ENCODE measurements at regions not wholly inside any gene's neighbourhood (a gene's known extent, or its start where the extent isn't known, plus 50 kb on each side); places are given as distances from the start of the nearest gene placed in this dataset.

DNA sequence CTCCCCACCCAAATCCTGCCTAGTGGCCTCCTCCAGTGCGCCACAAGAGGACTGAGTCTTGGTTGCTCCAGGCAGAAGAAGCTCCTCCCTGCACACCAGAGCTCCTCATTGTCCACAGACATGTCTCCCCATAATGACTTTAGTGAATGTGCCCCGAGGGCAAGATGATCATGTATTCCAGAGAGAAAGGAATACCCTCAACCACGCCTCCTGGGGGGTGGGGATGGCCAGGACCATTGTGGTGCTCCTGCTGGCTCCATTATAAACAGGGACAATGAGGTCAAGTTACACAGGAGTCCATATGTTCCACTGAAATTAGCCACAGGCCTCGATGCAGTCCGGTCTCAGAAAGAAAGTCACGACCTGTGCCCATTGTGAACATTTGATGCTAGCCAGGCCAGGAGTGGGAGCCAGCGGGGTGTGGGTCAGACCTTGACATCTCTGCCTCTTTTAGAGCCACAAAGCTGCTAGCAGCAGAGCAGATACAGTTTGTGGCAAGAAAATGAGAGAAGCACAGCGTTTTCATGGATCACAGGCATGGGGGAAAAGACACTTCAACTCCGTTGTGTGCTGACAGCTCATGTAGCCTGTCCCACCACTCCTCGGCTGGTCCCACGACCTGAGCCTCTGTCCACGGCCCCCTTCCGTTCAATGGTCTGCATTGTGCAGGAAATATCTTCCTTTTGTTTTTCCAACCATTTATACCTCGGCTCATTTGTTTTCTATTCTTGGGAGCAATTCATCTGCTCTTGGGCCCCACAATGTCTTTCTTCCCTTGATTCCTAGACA is 70.7 kb upstream of the FZD7 start:
- Histone ChIP-seq H3K79me2 (ENCODE audit: low read length) (no peaks in the 10 kb centered on the region), H3K9ac (ENCODE audit: low read length) (no peak overlapping the region), H3K4me3 (ENCODE audit: low read length) (no peak overlapping the region), H3K27me3 (replicated peaks; ENCODE audit: insufficient read depth, low read length) (no peaks in the 10 kb centered on the region), H3K27ac (ENCODE audit: low read length) (no peak overlapping the region), H3K9me2 (replicated peaks; ENCODE audit: insufficient read depth, low read length) (no peaks in the 10 kb centered on the region), H4K20me1 (ENCODE audit: insufficient read depth, low read length) (no peaks in the 10 kb centered on the region), H3K36me3 (replicated peaks; ENCODE audit: insufficient read depth, low read length) (no peaks in the 10 kb centered on the region), H3K4me1 (ENCODE audit: low read length) (peaks cover 24% of the 10 kb centered on the region), H3F3A (ENCODE audit: insufficient read depth, low read length) (peaks cover 11% of the 10 kb centered on the region), H3K9me3 (replicated peaks; ENCODE audit: insufficient read depth, low read length) (no peaks in the 10 kb centered on the region), H2AFZ (ENCODE audit: low read length) (no peak overlapping the region), H3K4me2 (ENCODE audit: low read depth, low read length) (no peak overlapping the region)
- TF ChIP-seq, protein P1, sequence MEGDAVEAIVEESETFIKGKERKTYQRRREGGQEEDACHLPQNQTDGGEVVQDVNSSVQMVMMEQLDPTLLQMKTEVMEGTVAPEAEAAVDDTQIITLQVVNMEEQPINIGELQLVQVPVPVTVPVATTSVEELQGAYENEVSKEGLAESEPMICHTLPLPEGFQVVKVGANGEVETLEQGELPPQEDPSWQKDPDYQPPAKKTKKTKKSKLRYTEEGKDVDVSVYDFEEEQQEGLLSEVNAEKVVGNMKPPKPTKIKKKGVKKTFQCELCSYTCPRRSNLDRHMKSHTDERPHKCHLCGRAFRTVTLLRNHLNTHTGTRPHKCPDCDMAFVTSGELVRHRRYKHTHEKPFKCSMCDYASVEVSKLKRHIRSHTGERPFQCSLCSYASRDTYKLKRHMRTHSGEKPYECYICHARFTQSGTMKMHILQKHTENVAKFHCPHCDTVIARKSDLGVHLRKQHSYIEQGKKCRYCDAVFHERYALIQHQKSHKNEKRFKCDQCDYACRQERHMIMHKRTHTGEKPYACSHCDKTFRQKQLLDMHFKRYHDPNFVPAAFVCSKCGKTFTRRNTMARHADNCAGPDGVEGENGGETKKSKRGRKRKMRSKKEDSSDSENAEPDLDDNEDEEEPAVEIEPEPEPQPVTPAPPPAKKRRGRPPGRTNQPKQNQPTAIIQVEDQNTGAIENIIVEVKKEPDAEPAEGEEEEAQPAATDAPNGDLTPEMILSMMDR (IDR thresholded peaks at IDR 0.05; ENCODE audit: low read length), result no peak
- TF ChIP-seq EZH2 (optimal IDR thresholded peaks at IDR 0.05; ENCODE audit: low read depth, low read length), result no peak
- no peak for TF ChIP-seq EZH2phosphoT487 (IDR thresholded peaks at IDR 0.05; ENCODE audit: low read length)
- DNase-seq, result no peak

DNA sequence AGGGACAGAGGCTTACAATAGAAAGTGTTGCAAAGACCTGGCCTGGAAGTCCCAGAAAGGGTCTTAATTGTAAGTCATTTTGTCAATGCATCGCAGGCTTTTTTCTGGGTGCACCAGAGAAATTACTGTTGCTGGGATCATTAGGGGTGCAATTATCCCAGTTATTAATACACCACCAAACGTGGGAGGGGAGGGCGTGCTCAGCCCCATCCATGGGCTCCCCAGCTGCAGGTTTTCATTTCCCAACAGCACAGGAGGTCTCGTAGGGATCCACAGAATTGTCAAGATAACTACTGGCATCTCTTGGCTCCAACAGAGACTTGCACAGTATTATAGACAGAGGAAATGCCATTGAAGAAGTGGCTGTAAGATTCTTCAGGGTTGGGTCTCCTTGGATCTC is 69.6 kb upstream of the FZD7 start:
- Histone ChIP-seq H3K4me2 (ENCODE audit: low read depth, low read length) (peak overlapping the region; percentile 56), H3K27ac (ENCODE audit: low read length) (peak overlapping the region; percentile 77), H3K9ac (ENCODE audit: low read length) (no peak overlapping the region), H2AFZ (ENCODE audit: low read length) (peak overlapping the region; percentile 69), H4K20me1 (ENCODE audit: insufficient read depth, low read length) (no peaks in the 10 kb centered on the region), H3K9me2 (replicated peaks; ENCODE audit: insufficient read depth, low read length) (no peaks in the 10 kb centered on the region), H3K4me3 (ENCODE audit: low read length) (no peak overlapping the region), H3K4me1 (ENCODE audit: low read length) (peaks cover 18% of the 10 kb centered on the region), H3K27me3 (replicated peaks; ENCODE audit: insufficient read depth, low read length) (no peaks in the 10 kb centered on the region), H3F3A (ENCODE audit: insufficient read depth, low read length) (peaks cover 11% of the 10 kb centered on the region), H3K36me3 (replicated peaks; ENCODE audit: insufficient read depth, low read length) (no peaks in the 10 kb centered on the region), H3K79me2 (ENCODE audit: low read length) (no peaks in the 10 kb centered on the region), H3K9me3 (replicated peaks; ENCODE audit: insufficient read depth, low read length) (no peaks in the 10 kb centered on the region)
- TF ChIP-seq EZH2phosphoT487 (IDR thresholded peaks at IDR 0.05; ENCODE audit: low read length) (no peak), EZH2 (optimal IDR thresholded peaks at IDR 0.05; ENCODE audit: low read depth, low read length) (no peak)
- TF ChIP-seq, protein P1 (IDR thresholded peaks at IDR 0.05; ENCODE audit: low read length), result no peak
- DNase-seq, result no peak

DNA sequence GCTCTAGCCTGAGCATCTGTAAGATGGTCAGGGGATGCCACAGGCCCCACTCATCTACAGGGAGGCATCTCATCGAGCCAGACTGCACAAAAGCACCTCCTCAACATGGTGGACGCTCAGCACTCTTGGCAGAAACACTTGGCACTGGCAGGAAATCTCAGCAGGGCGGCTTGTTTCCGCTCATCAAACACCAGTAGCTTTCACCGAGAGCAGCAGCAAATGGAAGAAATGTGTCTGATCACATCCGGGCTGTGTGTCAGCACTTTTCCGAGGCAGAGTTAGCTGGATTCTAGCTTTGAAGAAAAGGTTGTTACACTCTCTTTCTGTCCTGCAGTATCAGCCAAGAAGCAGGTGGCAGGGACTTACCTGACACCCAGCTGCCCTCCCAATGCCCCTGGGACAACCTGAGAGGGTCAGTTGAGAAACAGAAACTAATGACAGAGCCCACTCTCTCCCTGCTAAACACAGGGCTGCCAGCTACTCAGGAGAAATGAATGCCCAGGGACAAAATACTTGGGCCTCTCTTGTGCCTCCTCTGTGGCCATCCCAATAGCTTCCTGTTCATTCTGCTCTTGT is 68.9 kb upstream of the FZD7 start:
- Histone ChIP-seq H3F3A (ENCODE audit: insufficient read depth, low read length) (peaks cover 11% of the 10 kb centered on the region), H3K9me2 (replicated peaks; ENCODE audit: insufficient read depth, low read length) (no peaks in the 10 kb centered on the region), H2AFZ (ENCODE audit: low read length) (peak overlapping the region; percentile 69), H3K36me3 (replicated peaks; ENCODE audit: insufficient read depth, low read length) (no peaks in the 10 kb centered on the region), H3K27ac (ENCODE audit: low read length) (peak overlapping the region; percentile 77), H4K20me1 (ENCODE audit: insufficient read depth, low read length) (no peaks in the 10 kb centered on the region), H3K4me1 (ENCODE audit: low read length) (peaks cover 15% of the 10 kb centered on the region), H3K9ac (ENCODE audit: low read length) (peak overlapping the region; percentile 20; the same call in 1 of the 2 replicates), H3K9me3 (replicated peaks; ENCODE audit: insufficient read depth, low read length) (no peaks in the 10 kb centered on the region), H3K79me2 (ENCODE audit: low read length) (no peaks in the 10 kb centered on the region), H3K27me3 (replicated peaks; ENCODE audit: insufficient read depth, low read length) (no peaks in the 10 kb centered on the region), H3K4me3 (ENCODE audit: low read length) (peak overlapping the region; percentile 27), H3K4me2 (ENCODE audit: low read depth, low read length) (peak overlapping the region; percentile 56)
- TF ChIP-seq EZH2phosphoT487 (IDR thresholded peaks at IDR 0.05; ENCODE audit: low read length) (no peak), EZH2 (optimal IDR thresholded peaks at IDR 0.05; ENCODE audit: low read depth, low read length) (no peak)
- TF ChIP-seq, protein P1 (IDR thresholded peaks at IDR 0.05; ENCODE audit: low read length), result no peak
- peak; percentile 93 for DNase-seq

Data from MM.1S (cell line).